LHCN-M2 (cell line): ENCODE measurements at regions not wholly inside any gene's neighbourhood (a gene's known extent, or its start where the extent isn't known, plus 50 kb on each side); places are given as distances from the start of the nearest gene placed in this dataset.

Experiments used
- DNase-seq: peaks from one replicate; pipeline ENCODE4 v3.0.0-alpha.2; 2012; ENCODE audit warnings: low read depth

- no peak for DNase-seq
Observed at GRCh38 chr18:72368308-72368707, 175.8 kb downstream of the CBLN2 start.

GRCh38 chr18:72360634-72361033 is 183.5 kb downstream of the CBLN2 start:
- DNase-seq: no peak

GRCh38 chr18:72342933-72343332 is 201.2 kb downstream of the CBLN2 start:
- DNase-seq: peak; percentile 80

- DNase-seq: no peak
Observed at GRCh38 chr18:72339976-72340375, 204.2 kb downstream of the CBLN2 start.

GRCh38 chr18:72336786-72337185 is 207.4 kb downstream of the CBLN2 start:
- no peak for DNase-seq

GRCh38 chr18:72329533-72329932 is 214.6 kb downstream of the CBLN2 start:
- no peak for DNase-seq

- DNase-seq: no peak
Observed at GRCh38 chr18:72325307-72325706, 218.8 kb downstream of the CBLN2 start.

GRCh38 chr18:72324677-72325076 is 219.5 kb downstream of the CBLN2 start:
- DNase-seq: no peak

GRCh38 chr18:72316497-72316896 is 227.6 kb downstream of the CBLN2 start:
- no peak for DNase-seq

- DNase-seq: no peak
Observed at GRCh38 chr18:72283148-72283925, 260.8 kb downstream of the CBLN2 start.

- DNase-seq: no peak
Observed at GRCh38 chr18:72273025-72273424, 271.1 kb downstream of the CBLN2 start.

GRCh38 chr18:72261590-72261989 is 282.6 kb downstream of the CBLN2 start:
- DNase-seq: no peak

GRCh38 chr18:72246076-72246475 is 298.1 kb downstream of the CBLN2 start:
- DNase-seq: no peak

GRCh38 chr18:72235422-72235821 is 308.7 kb downstream of the CBLN2 start:
- DNase-seq: no peak

- DNase-seq: no peak
Observed at GRCh38 chr18:72233106-72233505, 311.0 kb downstream of the CBLN2 start.

- DNase-seq: no peak
Observed at GRCh38 chr18:72232644-72233043, 311.5 kb downstream of the CBLN2 start.

- no peak for DNase-seq
Observed at GRCh38 chr18:72225958-72226357, 318.2 kb downstream of the CBLN2 start.

- DNase-seq: no peak
Observed at GRCh38 chr18:72223733-72224132, 320.4 kb downstream of the CBLN2 start.

- no peak for DNase-seq
Observed at GRCh38 chr18:72208920-72209676, 335.0 kb downstream of the CBLN2 start.

- no peak for DNase-seq
Observed at GRCh38 chr18:72207280-72207679, 336.9 kb downstream of the CBLN2 start.

GRCh38 chr18:72206814-72207213 is 337.3 kb downstream of the CBLN2 start:
- DNase-seq: no peak

- no peak for DNase-seq
Observed at GRCh38 chr18:72201032-72201431, 343.1 kb downstream of the CBLN2 start.

- DNase-seq: no peak
Observed at GRCh38 chr18:72197591-72197990, 346.6 kb downstream of the CBLN2 start.
